HG03469 (cell line): ENCODE measurements at regions not wholly inside any gene's neighbourhood (a gene's known extent, or its start where the extent isn't known, plus 50 kb on each side); places are given as distances from the start of the nearest gene placed in this dataset.
"Not testable (repeated sequence)": the region's sequence is repeated elsewhere in the genome, so short reads cannot be mapped to it uniquely, and the experiment has no call there.

ENCODE experiments used
- ATAC-seq: cut with Tn5 transposase; IDR thresholded peaks from one replicate; pipeline ENCODE4 v1.9.1; 2021; ENCODE audit warnings: mild to moderate bottlenecking, moderate library complexity, moderate number of reproducible peaks; ENCODE audit not compliant: unreplicated experiment

DNA sequence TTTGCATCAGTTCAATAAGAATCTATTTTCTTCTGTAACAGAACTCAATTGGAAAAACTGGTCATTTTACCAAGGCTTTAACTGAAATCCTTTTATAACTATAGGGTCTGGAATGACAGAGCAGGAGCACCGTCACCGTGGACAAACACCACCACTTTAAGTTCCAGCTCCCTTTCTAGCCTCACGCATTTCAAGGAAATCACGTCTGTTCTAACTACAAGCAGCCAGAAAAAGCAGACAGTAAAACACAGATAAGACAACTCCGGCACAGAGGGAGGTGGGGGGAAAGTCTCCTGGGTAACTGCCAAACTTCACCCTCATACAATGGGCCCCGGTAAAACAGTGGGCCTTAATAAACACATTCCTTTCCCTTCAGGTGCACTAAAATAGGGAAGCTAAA, 952.6 kb downstream of the STIM2 start:
- ATAC-seq, result not testable (repeated sequence)

DNA sequence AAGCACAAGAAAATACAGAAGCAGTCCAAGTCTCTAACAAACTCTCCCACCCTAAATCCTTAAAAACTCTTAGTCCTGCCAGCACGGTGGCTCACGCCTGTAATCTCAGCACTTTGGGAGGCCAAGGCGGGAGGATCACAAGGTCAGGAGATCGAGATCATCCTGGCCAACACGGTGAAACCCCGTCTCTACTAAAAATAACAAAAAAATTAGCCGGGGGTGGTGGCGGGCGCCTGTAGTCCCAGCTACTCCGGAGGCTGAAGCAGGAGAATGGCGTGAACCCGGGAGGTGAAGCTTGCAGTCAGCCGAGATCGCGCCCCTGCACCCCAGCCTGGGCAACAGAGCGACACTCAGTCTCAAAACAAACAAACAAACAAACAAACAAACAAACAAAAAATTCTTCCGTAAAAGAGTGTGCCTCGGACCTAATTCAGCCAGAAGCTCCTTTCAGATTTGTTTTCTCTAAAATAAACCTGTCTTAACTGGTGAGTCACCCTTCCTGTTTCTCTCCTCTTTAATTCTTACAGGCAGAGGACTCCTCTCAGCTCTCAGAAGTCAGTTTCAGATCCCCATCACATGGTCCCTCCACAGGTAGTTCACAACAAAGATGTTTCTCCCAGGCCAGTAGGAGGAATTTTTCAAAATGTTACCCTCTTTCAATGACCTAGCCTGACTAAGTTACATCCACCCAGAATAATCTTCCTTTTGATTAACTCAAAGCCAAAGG, 953.2 kb downstream of the STIM2 start:
- ATAC-seq, result not testable (repeated sequence)

DNA sequence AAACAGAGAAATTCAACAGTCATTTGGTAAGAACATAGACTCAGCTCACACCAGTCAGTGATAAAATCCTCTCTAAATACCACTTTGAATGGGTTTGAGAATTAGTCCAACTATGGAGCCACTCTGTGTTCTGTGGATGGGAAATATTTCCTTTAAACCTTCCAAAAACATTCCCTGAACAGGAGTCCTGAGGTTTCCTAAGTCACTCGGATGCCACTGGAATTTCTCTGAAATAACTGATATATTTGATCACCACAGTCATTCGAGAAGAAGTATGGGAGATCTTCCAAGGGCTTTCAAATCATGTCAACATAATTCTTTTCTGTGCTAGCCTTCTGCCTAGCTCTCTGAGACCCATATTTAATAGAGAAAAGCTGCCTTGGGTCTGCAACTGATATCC, 958.6 kb downstream of the STIM2 start:
- ATAC-seq, result no peak

DNA sequence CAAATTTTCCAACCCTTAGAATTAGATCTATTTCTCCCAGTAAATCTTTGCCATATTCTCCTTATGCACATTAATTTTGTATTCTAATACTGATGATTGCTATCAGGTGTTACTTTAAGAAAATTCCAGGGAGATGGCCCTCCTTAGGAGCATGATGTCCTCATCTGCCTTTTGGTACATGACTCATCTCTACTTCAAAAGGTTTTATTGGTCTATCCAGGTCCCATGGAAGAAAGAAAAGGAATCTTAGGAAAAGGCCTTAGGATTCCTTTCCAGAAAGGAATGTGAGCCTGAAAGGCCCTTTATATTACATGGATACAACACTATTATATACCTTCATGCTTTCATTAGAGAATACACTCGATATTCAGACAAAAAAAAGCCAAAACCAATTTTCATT, 968.2 kb downstream of the STIM2 start:
- no peak for ATAC-seq

DNA sequence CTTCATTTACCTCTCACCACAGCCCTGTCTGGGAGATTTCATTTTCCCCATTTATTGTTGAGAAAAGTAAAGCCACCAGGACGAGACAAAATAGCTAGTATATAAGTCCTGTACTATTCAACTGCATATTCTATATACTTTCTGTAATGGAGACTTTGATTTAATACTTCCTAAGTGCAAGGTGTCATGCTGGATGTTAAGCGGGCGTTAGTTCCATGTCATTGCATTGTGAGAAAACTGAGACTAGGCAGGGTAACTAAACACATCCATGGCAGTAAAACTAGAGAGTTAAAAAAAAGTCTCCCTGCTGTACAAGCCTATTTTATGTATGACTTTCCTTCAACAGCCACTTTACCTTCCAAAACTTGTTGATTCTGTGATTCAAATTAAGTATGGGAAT, 969.6 kb downstream of the STIM2 start:
- no peak for ATAC-seq

DNA sequence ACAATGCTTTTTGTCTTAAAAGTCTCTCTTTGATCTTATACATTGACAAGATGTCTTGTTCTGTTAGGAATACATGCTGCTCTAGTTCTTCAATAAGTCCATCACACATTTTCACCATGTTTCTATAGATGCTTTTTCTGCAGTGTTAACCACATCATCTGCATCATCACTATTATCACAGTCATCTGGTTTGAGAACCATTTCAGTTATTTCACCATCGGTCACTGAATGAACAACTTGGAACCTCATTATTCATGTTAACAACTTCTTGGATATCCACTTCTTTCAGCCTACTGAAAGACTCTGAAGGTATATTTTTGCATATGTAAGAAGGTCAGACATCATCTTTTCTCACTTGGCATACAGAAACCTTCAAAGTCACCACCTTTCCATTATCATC, 975.2 kb downstream of the STIM2 start:
- no peak for ATAC-seq

DNA sequence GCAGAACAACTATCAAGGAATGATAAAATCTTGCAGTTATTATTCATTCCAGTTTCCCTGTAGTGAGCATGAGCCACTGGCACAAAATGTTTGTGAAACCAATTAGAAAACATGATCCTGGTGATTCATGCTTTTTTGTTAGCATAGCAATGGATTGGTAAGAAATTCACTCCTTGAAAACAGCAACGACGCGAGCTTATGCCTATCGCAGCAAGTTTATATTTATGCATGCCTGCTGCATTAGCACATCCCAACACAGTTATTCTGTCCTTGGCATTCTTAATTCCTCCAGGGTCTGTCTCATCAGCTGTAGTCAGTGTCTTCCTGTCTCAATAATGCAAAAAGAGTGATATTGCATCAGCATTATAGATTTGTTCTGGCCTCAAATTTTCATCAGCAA, 975.9 kb downstream of the STIM2 start:
- ATAC-seq, result no peak

DNA sequence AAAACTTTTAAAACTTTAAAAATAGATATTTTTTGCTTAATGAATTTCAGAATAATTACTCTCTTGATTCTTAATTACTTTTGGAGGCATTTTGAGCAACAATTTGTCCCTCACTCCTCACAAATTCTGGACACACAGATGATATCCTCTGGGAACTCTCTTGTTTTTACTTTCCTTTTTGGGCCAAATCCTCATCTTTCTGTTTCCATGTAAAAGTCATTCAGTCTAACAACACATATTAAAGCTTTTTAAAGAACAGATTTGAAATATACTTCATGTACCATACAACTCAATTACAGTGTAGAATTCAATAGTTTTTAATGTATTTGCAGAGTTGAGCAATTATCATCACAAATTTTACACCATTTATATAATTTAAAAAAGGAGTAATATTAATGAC, 983.1 kb downstream of the STIM2 start:
- no peak for ATAC-seq

DNA sequence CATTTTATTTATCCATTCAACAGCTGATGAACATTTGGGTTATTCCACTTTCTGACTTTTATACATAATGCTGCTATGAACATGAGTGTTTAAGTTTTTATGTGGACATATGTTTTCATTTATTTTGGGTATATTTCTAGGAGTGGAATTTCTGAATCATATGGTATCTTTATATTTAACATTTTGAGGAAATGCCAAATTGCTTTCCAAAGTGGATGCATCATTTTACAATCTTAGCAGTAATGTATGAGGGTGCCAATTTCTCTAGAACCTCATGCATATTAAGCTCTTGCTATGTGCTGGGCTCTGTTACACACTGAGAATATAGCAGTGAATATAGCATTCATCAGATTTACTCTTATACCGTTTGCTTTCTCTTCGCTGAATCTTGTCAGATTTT, 983.7 kb downstream of the STIM2 start:
- ATAC-seq, result no peak

DNA sequence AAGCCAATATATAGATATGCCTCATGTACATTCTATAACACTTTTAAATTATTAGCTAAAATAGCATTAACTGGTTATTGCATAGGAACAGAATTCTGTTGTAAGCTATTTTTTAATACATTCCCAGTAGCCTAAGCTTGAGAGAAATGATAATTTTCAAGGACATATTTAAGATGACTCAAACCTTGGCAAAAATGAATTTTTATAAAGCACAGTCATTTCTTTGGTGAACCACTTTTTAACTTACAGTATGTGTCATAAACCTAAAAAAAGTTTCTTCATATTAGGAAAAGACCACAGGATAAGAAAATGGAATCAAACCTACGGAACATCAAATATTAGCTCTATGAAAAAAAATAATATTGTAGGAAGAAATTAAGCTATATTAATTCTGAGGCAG, 986.3 kb downstream of the STIM2 start:
- no peak for ATAC-seq

DNA sequence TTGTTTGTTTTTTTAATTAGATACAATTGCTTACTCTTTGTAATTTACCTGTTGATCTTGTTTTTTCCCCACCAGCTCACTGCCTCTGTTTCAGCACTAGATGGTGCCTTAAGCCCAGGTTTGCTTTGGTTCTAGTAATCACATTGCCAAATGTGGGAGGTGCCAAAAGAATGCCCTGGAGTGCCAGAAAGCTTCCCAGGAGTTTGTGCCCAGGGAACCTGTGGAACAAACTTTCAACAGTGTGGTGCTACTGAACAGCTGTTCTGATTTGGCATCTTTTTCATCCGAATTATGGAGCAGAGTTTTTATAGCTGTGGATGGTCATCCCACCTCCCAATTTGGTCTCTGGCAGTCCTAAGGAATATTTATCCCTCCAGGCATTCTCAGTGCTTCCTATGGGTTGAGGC, 1000.7 kb downstream of the STIM2 start:
- no peak for ATAC-seq

DNA sequence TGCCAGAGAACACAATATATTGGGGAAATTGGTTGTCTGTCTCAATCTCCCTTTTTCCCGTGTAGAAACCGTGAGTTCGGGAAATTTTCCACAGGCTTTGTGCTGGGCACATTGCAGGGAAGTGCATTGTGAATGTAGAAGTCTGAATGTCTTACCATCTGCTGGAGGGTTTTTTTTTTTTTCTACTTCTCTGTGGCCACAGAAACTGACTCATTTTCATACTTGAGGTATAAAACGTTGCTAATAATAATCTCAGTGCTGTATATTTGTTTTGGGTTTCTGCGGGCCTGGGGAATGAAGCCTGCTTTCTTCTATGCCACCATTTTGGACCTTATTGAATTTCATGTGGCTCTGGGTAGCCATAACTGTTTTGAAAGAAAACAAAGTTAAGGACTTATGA, 1001.2 kb downstream of the STIM2 start:
- no peak for ATAC-seq

DNA sequence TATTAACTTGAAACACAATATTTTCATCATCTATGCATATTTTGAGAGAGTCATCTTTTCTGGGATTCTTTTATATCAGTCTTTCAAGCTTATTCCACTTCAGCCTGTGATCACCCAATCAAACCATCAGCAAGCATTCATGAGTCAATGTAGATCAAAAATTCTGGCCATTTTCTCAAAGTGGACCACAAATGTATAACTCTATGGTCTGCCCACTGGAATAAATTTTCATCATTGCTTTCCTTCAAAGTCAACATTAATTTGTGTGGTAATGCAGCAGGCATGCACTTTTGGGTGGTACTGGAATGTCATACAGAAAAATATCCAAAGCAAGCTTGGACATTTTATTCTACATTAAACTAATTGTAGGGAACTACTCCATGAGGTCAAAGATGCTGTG, 1013.0 kb downstream of the STIM2 start:
- ATAC-seq, result no peak

DNA sequence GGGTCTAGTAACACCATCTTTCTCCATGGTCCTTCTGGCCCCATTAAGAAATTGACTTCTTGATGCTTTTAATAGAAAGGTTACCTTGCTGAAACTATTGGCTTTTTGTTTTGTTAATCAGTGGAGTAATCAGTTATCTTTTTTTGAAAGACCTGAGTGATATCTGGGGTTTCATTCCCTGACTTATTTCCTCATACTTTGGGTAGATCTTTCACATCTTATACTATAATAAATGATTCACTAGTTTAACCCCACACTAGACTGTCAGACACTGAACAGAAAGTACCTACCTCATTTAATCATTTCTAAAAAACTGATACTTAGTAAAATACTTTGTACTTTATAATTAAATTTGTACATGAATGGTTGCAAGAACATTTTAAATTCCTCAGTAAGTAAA, 1021.1 kb downstream of the STIM2 start:
- peak; percentile 40 for ATAC-seq

DNA sequence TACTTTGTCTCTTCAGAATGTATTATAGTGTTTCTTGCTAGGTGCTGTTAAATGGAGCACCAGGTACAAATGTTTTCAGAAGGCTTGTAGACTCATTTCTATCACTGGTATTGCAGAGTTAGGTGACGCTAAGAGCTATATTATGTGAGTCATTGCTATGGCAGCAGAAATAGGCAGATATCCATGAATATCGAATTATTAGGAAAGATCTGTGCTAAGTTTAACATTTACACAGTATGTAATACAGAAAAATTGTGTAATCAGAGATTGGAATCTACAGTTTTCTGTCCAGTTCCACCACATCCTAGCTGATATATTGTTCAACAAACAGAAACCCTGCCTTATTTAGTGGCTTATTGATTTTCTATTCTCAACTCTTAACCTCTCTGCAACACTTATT, 1025.5 kb downstream of the STIM2 start:
- no peak for ATAC-seq

DNA sequence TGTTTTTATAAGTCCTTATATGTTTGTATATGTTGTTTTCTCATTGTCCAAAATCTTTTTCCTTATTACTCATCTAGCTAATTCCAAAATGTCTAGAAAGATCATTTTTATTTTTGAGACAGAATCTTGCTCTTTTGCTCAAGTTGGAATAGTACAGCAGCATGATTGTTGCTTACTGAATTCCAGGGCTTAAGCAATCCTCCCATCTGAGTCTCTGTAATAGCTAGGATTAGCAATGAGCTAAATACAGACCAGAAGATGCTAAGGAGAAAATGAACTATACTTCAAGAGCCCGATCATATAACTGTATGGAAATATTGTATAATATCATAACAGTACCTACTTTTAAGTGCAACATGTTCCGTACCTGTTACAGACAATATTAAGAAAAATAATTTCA, 1027.0 kb downstream of the STIM2 start:
- ATAC-seq, result no peak

DNA sequence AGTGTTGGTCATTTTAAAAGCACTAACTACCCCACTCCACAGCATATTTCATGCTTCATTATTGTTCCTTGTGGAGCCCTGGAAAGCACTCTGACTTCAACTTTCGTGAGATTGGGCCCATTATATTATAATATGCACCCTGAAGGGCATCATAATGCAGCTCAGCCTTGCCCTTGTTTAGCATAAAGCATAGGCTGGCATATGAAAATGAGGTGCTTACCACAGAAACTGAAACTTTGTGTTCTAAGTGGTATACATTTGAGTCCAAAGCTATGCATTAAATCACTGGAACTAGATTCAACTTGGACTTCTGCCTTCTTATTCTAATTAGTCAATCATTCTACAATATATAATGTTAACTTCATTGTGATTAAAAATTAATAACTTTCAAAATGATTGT, 1027.9 kb downstream of the STIM2 start:
- no peak for ATAC-seq

DNA sequence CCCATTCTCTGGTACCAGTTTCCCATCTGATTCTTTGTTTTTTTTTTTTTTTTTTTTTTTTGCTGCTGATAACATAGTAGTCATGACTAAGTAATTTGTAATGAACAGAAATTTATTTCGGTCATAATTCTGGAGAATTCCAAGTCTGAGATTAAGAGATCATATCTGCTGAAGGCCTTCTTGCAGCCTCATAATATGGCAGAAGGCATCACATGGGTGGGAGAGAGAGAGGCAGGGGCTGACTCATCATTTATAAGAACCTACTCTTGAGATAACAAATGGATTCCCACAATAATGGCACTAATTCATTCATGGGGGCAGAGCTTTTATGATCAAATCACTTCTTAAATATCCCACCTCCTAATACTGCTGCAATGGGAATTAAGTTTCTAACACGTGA, 1034.3 kb downstream of the STIM2 start:
- no peak for ATAC-seq

DNA sequence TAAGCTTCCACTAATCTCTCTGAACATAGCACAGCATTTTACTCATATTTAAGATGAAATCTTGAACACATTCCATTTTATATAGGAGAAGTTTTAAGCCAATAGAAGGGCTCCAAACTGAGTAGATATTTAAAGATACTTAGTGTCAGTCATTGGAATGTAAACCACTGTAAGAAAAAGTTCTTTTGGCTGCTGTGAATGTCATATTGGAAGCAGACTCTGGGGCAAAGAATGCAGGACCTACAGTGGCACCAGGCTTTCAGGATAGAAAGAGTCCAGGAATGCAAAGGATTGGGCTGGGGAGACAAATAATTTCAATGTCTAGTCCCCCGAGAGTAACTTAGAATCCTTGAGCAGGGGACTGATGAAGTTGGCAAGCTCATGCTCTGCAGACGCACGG, 1047.7 kb downstream of the STIM2 start:
- no peak for ATAC-seq

DNA sequence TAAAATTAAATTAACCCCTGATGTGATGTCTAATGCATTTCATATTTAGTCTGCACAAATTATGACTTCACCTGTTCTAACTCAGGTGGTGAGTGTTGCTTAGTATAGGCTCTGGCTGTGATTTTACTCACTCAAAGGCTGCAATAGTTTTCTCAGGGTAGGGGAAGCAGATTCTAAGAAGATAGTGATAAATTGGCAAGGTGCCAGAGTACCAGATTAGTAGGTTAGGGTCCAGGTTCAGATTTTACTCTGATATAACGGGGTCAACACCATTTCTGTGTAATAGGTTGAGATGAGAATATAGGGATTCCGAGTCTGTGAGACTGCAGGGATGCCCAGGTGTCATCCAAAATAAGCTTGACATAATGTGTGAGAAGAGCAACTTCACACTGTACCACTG, 1049.6 kb downstream of the STIM2 start:
- no peak for ATAC-seq

DNA sequence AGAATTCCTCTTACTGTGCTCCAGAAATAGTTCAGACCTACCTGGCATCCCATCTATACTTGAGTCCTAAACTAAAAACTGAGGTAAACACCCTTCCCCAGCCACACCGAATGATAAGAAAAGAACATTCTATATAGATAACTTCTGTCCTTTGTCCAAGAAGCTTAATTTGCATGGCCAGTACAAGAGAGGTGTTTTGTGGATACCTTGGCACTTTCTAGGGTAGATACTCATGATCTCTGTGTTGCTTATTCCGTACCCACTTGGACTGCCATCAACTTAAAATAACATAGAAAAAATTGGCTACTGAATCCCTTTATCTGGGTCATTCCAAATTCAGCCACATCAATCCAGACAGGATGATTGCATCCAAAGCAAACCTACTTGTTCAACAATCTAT, 1050.4 kb downstream of the STIM2 start:
- no peak for ATAC-seq

DNA sequence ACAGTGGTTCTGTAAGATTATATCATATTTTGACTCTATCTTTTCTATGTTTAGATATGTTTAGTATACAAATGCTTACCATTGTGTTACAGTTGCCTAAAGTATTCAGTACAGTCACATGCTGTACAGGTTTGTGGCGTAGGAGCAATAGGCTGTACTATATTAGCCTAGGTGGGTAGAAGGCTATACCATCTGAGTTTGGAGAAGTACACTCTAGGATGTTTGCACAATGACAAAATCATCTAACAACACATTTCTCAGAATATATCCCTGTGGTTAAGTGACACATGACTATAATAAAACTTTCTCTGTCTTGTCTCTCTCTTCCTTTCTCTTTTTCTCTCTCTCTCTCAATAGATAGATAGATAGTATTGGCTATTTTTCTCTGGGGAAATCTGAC, 1053.1 kb downstream of the STIM2 start:
- no peak for ATAC-seq

DNA sequence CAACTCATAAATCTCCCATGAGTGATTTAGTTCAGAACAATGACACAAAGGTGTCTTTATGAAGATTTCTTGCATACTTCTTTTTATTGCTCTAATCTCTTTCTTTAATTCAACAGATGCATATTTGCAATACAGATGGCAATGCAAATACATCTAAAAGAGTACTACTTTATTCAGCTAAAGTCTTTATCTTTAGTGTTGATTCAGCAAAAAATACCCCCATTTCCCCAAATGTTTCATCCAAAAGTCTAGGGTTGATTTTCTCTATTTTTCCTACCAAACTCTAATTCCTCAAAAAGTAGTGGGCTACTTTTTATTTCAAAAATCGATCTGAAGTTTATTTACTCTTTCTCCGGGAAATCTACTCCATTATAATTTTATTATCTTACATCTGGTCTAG, 1055.2 kb downstream of the STIM2 start:
- ATAC-seq, result no peak
